ENCODE measurements at regions not wholly inside any gene's neighbourhood (a gene's known extent, or its start where the extent isn't known, plus 50 kb on each side); places are given as distances from the start of the nearest gene placed in this dataset.

DNA sequence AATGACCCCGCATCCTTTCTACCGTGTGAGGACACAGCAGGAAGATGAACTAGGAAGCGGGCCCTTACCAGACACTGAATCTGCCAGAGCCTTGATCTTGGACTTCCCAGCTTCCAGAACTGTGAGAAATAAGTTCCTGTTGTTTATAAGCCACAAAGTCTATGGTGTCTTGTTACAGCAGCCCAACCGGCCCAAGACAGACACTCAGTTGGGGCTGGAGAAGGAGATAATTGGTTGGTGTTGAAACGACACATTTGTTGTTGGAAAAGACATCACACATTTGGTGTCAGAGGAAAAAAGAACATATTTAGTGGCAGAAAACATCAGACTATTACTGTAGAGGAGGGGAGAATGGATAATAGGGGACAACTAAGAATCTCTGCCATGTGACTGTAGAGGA is 122.3 kb upstream of the SEC14L1 start:
- WGBS (ENCODE audit: missing lambda C conversion rate) = 81% methylated on average over 5 of the region's 5 CpGs
- Histone ChIP-seq H3K4me1 (no peaks in the 10 kb centered on the region), H3K9me3 (no peaks in the 10 kb centered on the region), H3K27ac (no peak overlapping the region), H3K4me3 (no peak overlapping the region), H3K4me2 (no peak overlapping the region)
- ATAC-seq (no peak), DNase-seq (ENCODE audit: low read depth in 1 of 2, low spot score in 1 of 2) (no peak), FAIRE-seq (peak; percentile 36)
- ChIA-PET CTCF (interaction anchor here (2.1 to 3.4 kb wide), 2 partner anchors 11 to 39 kb away, joined by 12 to 20 read pairs; no protein-coding TSS in a partner anchor), POLR2A (no interaction called here)
- no peak for TF ChIP-seq HDAC2 (IDR thresholded peaks at IDR 0.05)
- TF ChIP-seq MYC (IDR thresholded peaks at IDR 0.05; ENCODE audit: borderline replicate concordance, low read length) = no peak
- TF ChIP-seq PBX3 (IDR thresholded peaks at IDR 0.05) = no peak
- TF ChIP-seq, protein P1, sequence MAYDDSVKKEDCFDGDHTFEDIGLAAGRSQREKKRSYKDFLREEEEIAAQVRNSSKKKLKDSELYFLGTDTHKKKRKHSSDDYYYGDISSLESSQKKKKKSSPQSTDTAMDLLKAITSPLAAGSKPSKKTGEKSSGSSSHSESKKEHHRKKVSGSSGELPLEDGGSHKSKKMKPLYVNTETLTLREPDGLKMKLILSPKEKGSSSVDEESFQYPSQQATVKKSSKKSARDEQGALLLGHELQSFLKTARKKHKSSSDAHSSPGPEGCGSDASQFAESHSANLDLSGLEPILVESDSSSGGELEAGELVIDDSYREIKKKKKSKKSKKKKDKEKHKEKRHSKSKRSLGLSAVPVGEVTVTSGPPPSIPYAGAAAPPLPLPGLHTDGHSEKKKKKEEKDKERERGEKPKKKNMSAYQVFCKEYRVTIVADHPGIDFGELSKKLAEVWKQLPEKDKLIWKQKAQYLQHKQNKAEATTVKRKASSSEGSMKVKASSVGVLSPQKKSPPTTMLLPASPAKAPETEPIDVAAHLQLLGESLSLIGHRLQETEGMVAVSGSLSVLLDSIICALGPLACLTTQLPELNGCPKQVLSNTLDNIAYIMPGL (CRISPR knock-in tag; IDR thresholded peaks at IDR 0.05; ENCODE audit: borderline replicate concordance) = no peak
- no peak for TF ChIP-seq BCL3 (IDR thresholded peaks at IDR 0.05)
- TF ChIP-seq CHD4 (IDR thresholded peaks at IDR 0.05; ENCODE audit: borderline replicate concordance) = no peak
- TF ChIP-seq ZSCAN20 (CRISPR knock-in tag; IDR thresholded peaks at IDR 0.05) = no peak
- TF ChIP-seq POLR2A (IDR thresholded peaks at IDR 0.05; ENCODE audit: low read length) = no peak
- TF ChIP-seq, protein P2, sequence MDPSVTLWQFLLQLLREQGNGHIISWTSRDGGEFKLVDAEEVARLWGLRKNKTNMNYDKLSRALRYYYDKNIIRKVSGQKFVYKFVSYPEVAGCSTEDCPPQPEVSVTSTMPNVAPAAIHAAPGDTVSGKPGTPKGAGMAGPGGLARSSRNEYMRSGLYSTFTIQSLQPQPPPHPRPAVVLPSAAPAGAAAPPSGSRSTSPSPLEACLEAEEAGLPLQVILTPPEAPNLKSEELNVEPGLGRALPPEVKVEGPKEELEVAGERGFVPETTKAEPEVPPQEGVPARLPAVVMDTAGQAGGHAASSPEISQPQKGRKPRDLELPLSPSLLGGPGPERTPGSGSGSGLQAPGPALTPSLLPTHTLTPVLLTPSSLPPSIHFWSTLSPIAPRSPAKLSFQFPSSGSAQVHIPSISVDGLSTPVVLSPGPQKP (IDR thresholded peaks at IDR 0.05; ENCODE audit: low read depth, low read length) = no peak
- no peak for TF ChIP-seq KDM1A (IDR thresholded peaks at IDR 0.05; ENCODE audit: low read depth)
- TF ChIP-seq HOXA7 (CRISPR knock-in tag; IDR thresholded peaks at IDR 0.05) = no peak
- TF ChIP-seq ESRRA (IDR thresholded peaks at IDR 0.05; ENCODE audit: borderline replicate concordance, low read length) = no peak
- TF ChIP-seq ZNF302 (CRISPR knock-in tag; IDR thresholded peaks at IDR 0.05) = no peak
- no peak for TF ChIP-seq MAFK (IDR thresholded peaks at IDR 0.05; ENCODE audit: partially characterized antibody)
- TF ChIP-seq RCOR1 (IDR thresholded peaks at IDR 0.05; ENCODE audit: low read depth, low read length) = no peak

DNA sequence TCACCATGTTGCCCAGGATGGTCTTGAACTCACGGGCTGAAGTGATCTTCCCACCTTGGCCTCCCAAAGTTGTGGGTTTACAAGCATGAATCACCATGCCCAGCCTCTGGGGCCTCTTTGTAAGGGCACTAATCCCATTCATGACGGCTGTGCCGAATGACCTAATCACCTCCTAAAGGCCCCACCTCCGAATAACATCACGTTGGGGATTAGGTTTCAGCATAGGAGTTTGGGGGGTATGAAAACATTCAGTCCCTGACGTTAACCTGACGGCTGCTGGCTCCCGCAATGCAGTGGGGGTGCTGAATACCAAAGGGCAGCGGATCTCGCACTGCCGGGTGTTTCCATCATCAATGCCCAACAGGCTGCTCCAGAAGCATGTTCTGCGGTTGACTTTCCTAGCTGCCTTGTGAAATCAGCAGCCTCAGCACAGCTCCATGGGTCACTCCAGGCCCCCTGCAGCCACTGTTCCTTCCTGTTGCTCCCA is 120.8 kb upstream of the SEC14L1 start:
- TF ChIP-seq NPAS2 (CRISPR knock-in tag; IDR thresholded peaks at IDR 0.05; ENCODE audit: borderline replicate concordance) (no peak), RAD21 (conservative IDR thresholded peaks at IDR 0.05 in 1 of 2, IDR thresholded peaks at IDR 0.05 in 1 of 2) (no peak), JUN (IDR thresholded peaks at IDR 0.05) (no peak), HOXA7 (CRISPR knock-in tag; IDR thresholded peaks at IDR 0.05) (no peak), MAX (IDR thresholded peaks at IDR 0.05) (no peak), HOXB13 (CRISPR knock-in tag; IDR thresholded peaks at IDR 0.05; ENCODE audit: low read depth) (no peak), TFCP2L1 (CRISPR knock-in tag; IDR thresholded peaks at IDR 0.05) (no peak), POLR2A (IDR thresholded peaks at IDR 0.05; ENCODE audit: low read length) (no peak), RNF2 (IDR thresholded peaks at IDR 0.05; ENCODE audit: borderline replicate concordance, low read depth) (no peak), KDM5A (IDR thresholded peaks at IDR 0.05) (no peak), HDAC2 (IDR thresholded peaks at IDR 0.05) (no peak), BHLHE40 (IDR thresholded peaks at IDR 0.05; ENCODE audit: low read depth, low read length) (no peak), KDM1A (IDR thresholded peaks at IDR 0.05; ENCODE audit: low read depth) (no peak), PBX3 (IDR thresholded peaks at IDR 0.05) (no peak), SMC3 (IDR thresholded peaks at IDR 0.05) (no peak)
- TF ChIP-seq, protein P2 (IDR thresholded peaks at IDR 0.05; ENCODE audit: low read depth, low read length) = no peak
- POLR2A ChIA-PET = no interaction called here
- H3K4me3 ChIP-seq = no peak overlapping the region
- no peak for ATAC-seq
- 86% methylated on average over 11 of the region's 12 CpGs for WGBS (ENCODE audit: missing lambda C conversion rate)
- H3K9me3 ChIP-seq = no peaks in the 10 kb centered on the region
- H3K4me1 ChIP-seq = no peaks in the 10 kb centered on the region
- CTCF ChIA-PET = interaction anchor here (1.0 to 6.2 kb wide), 4 partner anchors 12 to 152 kb away, joined by 4 to 41 read pairs (median 6); partner anchors contain the start of gene MGAT5B
- H3K4me2 ChIP-seq = no peak overlapping the region
- H3K27ac ChIP-seq = no peak overlapping the region
- no peak for DNase-seq (ENCODE audit: low read depth in 1 of 2, low spot score in 1 of 2)
- no peak for FAIRE-seq

Data from A549 (cell line).